ENCODE measurements at regions not wholly inside any gene's neighbourhood (a gene's known extent, or its start where the extent isn't known, plus 50 kb on each side); places are given as distances from the start of the nearest gene placed in this dataset.

- H3K4me1 ChIP-seq (ENCODE audit: control insufficient read depth, extremely low read depth, insufficient read depth, low read length) = no peaks in the 10 kb centered on the region
- no peak overlapping the region for H3K4me3 ChIP-seq (replicated peaks in 1 of 3; ENCODE audit: insufficient read depth in 1 of 3, low read depth in 1 of 3, low read length in 3 of 3)
- no TSS peak for BruUV-seq (replicated peaks)
- FAIRE-seq (no peak), DNase-seq (ENCODE audit: low read depth, low spot score) (no peak)
- no peaks in the 10 kb centered on the region for H3K9me3 ChIP-seq (replicated peaks; ENCODE audit: control insufficient read depth, insufficient read depth, low read length)
- dilution Hi-C loops (cut with MboI; ENCODE audit: extremely low pct_ligation_motif_present, low sequenced_read_pairs) = no loop called here
- H2AFZ ChIP-seq (ENCODE audit: low read depth, low read length) = no peak overlapping the region
- H3K27me3 ChIP-seq (ENCODE audit: control insufficient read depth in 2 of 2, insufficient read depth in 2 of 2, low read length in 2 of 2) = no peaks in the 10 kb centered on the region
- H3K27ac ChIP-seq (ENCODE audit: insufficient read depth, low read depth, low read length) = no peak overlapping the region
- no peak overlapping the region for H3K4me2 ChIP-seq (ENCODE audit: insufficient read depth, low read length)
- POLR2A ChIA-PET = no interaction called here
- no peaks in the 10 kb centered on the region for H3K36me3 ChIP-seq (ENCODE audit: control insufficient read depth in 2 of 2, extremely low read depth in 1 of 2, insufficient read depth in 2 of 2, low read length in 2 of 2)
- no peak for TF ChIP-seq EZH2 (IDR thresholded peaks at IDR 0.05; ENCODE audit: borderline replicate concordance, low read depth, low read length, severe bottlenecking)
- TF ChIP-seq, protein P1, sequence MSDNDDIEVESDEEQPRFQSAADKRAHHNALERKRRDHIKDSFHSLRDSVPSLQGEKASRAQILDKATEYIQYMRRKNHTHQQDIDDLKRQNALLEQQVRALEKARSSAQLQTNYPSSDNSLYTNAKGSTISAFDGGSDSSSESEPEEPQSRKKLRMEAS (IDR thresholded peaks at IDR 0.05; ENCODE audit: insufficient read depth, insufficient read length) = no peak
- TF ChIP-seq POLR2A (IDR thresholded peaks at IDR 0.05; ENCODE audit: low read depth, low read length) = no peak
- TF ChIP-seq MYC (IDR thresholded peaks at IDR 0.05; ENCODE audit: low read depth, low read length) = no peak
- TF ChIP-seq FOS (IDR thresholded peaks at IDR 0.05; ENCODE audit: borderline replicate concordance, insufficient read depth, low read length) = no peak
- no peak for TF ChIP-seq GATA2 (IDR thresholded peaks at IDR 0.05; ENCODE audit: insufficient read depth, insufficient read length, low read depth, low read length)
- TF ChIP-seq, protein P2, sequence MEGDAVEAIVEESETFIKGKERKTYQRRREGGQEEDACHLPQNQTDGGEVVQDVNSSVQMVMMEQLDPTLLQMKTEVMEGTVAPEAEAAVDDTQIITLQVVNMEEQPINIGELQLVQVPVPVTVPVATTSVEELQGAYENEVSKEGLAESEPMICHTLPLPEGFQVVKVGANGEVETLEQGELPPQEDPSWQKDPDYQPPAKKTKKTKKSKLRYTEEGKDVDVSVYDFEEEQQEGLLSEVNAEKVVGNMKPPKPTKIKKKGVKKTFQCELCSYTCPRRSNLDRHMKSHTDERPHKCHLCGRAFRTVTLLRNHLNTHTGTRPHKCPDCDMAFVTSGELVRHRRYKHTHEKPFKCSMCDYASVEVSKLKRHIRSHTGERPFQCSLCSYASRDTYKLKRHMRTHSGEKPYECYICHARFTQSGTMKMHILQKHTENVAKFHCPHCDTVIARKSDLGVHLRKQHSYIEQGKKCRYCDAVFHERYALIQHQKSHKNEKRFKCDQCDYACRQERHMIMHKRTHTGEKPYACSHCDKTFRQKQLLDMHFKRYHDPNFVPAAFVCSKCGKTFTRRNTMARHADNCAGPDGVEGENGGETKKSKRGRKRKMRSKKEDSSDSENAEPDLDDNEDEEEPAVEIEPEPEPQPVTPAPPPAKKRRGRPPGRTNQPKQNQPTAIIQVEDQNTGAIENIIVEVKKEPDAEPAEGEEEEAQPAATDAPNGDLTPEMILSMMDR (IDR thresholded peaks at IDR 0.05; ENCODE audit: extremely low read depth in 1 of 2, insufficient read depth in 1 of 2, low read depth in 1 of 2, low read length in 2 of 2) = no peak
- no peak for TF ChIP-seq POLR2AphosphoS5 (IDR thresholded peaks at IDR 0.05; ENCODE audit: insufficient read depth, low read depth, low read length)
- TF ChIP-seq JUN (IDR thresholded peaks at IDR 0.05; ENCODE audit: borderline replicate concordance, insufficient read depth, insufficient read length, low read depth) = no peak
- intact Hi-C loops (cut with micrococcal nuclease) = no loop called here
- no peaks in the 10 kb centered on the region for H4K20me1 ChIP-seq (replicated peaks; ENCODE audit: control insufficient read depth, extremely low read depth, insufficient read depth, low read length)
- CTCF ChIA-PET = interaction anchor here (1.8 kb wide), 1 partner anchor 11 kb away, joined by 4 read pairs; no protein-coding TSS in a partner anchor
- no peaks in the 10 kb centered on the region for H3K9me1 ChIP-seq (replicated peaks; ENCODE audit: control insufficient read depth, extremely low read depth, insufficient read depth, low read length)
- H3K9ac ChIP-seq (replicated peaks; ENCODE audit: extremely low read depth, insufficient read depth, low read length) = no peak overlapping the region
- no peaks in the 10 kb centered on the region for H3K79me2 ChIP-seq (ENCODE audit: control insufficient read depth, insufficient read depth, low read length)
These were observed 317.7 kb downstream of the PAPSS1 start for GRCh38 chr4:107402291-107402690.
